B cell (primary cell): ENCODE measurements at regions not wholly inside any gene's neighbourhood (a gene's known extent, or its start where the extent isn't known, plus 50 kb on each side); places are given as distances from the start of the nearest gene placed in this dataset.

Experiments
- ATAC-seq: fragments of 200-7000 bp; cut with Tn5 transposase; one replicate; pipeline ENCODE4 v1.10.0; 2021; ENCODE audit warnings: low read depth, mild to moderate bottlenecking, moderate number of reproducible peaks, moderate library complexity
- CTCF ChIA-PET: fragments of 350-600 bp; sonication (Branson Sonifier 250); formaldehyde crosslinking; loops from one replicate; lab custom pipeline; 2021; ENCODE audit warnings: antibody characterized with exemption, inconsistent platforms; lab: Charles Lee
- POLR2A ChIA-PET: fragments of 350-600 bp; sonication (Branson Sonifier 250); formaldehyde crosslinking; loops from one replicate; lab custom pipeline; 2021; ENCODE audit warnings: antibody characterized with exemption; lab: Charles Lee
- DNase-seq: peaks from one replicate; pipeline ENCODE4 v3.0.0; 2013
- H2AFZ ChIP-seq: 2 replicates; pipeline ENCODE4 v1.6.1; 2012; ENCODE audit warnings: mild to moderate bottlenecking, low read depth, low read length; ENCODE audit not compliant: insufficient read depth, poor library complexity, severe bottlenecking
- H3K27ac ChIP-seq, 2 donors: 1 replicate in 1 of 2; 2 replicates in 1 of 2; pipeline ENCODE4 v1.5.1; 2012 to 2013; ENCODE audit warnings: low read length in 2 of 2, mild to moderate bottlenecking in 2 of 2, moderate library complexity in 1 of 2
- H3K27me3 ChIP-seq, 4 experiments: fragments of 200-600 bp in 1 of 4; sonication (generic) in 1 of 4; replicated peaks in 1 of 4; 1 replicate in 2 of 4; 2 replicates in 2 of 4; pipeline versions ENCODE4 v1.6.1 to v1.7.0; 2013 to 2016; ENCODE audit warnings: low read length in 3 of 4, mild to moderate bottlenecking in 2 of 4, mixed read lengths in 1 of 4, moderate library complexity in 1 of 4; ENCODE audit not compliant: insufficient read depth in 4 of 4, control insufficient read depth in 3 of 4; ENCODE audit errors: control extremely low read depth in 1 of 4
- H3K36me3 ChIP-seq, 2 experiments: replicated peaks in 1 of 2; 1 replicate in 1 of 2; 2 replicates in 1 of 2; pipeline versions ENCODE4 v1.6.1 to v1.7.1; 2013; ENCODE audit warnings: low read length in 1 of 2; ENCODE audit not compliant: insufficient read depth in 2 of 2, control insufficient read depth in 1 of 2; ENCODE audit errors: control extremely low read depth in 1 of 2, extremely low read depth in 1 of 2
- H3K4me1 ChIP-seq, 2 donors: fragments of 200-600 bp in 1 of 2; sonication (generic) in 1 of 2; 1 replicate in 1 of 2; 2 replicates in 1 of 2; pipeline versions ENCODE4 v1.5.1 to v1.6.1; 2013 to 2017; ENCODE audit warnings: low read length in 2 of 2; ENCODE audit not compliant: control insufficient read depth in 2 of 2, insufficient read depth in 2 of 2
- H3K4me2 ChIP-seq: replicated peaks from 2 replicates; pipeline ENCODE3; 2012; ENCODE audit warnings: mild to moderate bottlenecking, low read depth, low read length; ENCODE audit not compliant: poor library complexity, severe bottlenecking
- H3K4me3 ChIP-seq, 5 experiments: fragments of 200-600 bp in 1 of 5; sonication (generic) in 1 of 5; 1 replicate in 3 of 5; 2 replicates in 2 of 5; pipeline versions ENCODE4 v1.5.1 to v1.7.0; 2011 to 2016; ENCODE audit warnings: low read length in 4 of 5, mild to moderate bottlenecking in 4 of 5, low read depth in 2 of 5, control low read depth in 1 of 5, moderate library complexity in 1 of 5; ENCODE audit not compliant: insufficient read depth in 1 of 5; ENCODE audit errors: control extremely low read depth in 1 of 5, extremely low read depth in 1 of 5
- H3K79me2 ChIP-seq: fragments of 200-600 bp; sonication (generic); one replicate; pipeline ENCODE4 v1.6.0; 2016; ENCODE audit warnings: low read length; ENCODE audit not compliant: control insufficient read depth, insufficient read depth
- H3K9ac ChIP-seq: fragments of 200-600 bp; sonication (generic); 2 replicates; pipeline ENCODE4 v1.6.1; 2017; ENCODE audit warnings: mild to moderate bottlenecking, low read length, moderate library complexity
- H3K9me3 ChIP-seq, 3 donors: one replicate each; pipeline versions ENCODE4 v1.6.1 to v1.7.1; 2013; ENCODE audit warnings: low read length in 2 of 3; ENCODE audit not compliant: control insufficient read depth in 2 of 3, insufficient read depth in 1 of 3; ENCODE audit errors: control extremely low read depth in 1 of 3
- H4K20me1 ChIP-seq: 2 replicates; pipeline ENCODE4 v1.6.0; 2012; ENCODE audit warnings: mild to moderate bottlenecking, low read length; ENCODE audit not compliant: insufficient read depth, control insufficient read depth, poor library complexity, severe bottlenecking
- H3K27ac Mint-ChIP-seq: one replicate; pipeline ENCODE4 v1.8.0; 2021; ENCODE audit warnings: mixed read lengths
- H3K27me3 Mint-ChIP-seq: one replicate; pipeline ENCODE4 v1.8.0; 2021; ENCODE audit warnings: mixed read lengths
- H3K4me1 Mint-ChIP-seq: one replicate; pipeline ENCODE4 v1.8.0; 2021; ENCODE audit warnings: mixed read lengths
- H3K4me3 Mint-ChIP-seq: one replicate; pipeline ENCODE4 v1.8.0; 2021; ENCODE audit warnings: mixed read lengths
- H3K9me3 Mint-ChIP-seq: one replicate; pipeline ENCODE4 v1.8.0; 2022; ENCODE audit warnings: mixed read lengths; ENCODE audit not compliant: insufficient read depth
- EZH2 ChIP-seq: IDR thresholded peaks from 2 replicates; pipeline ENCODE4 v1.6.1; 2012; ENCODE audit warnings: borderline replicate concordance, low read depth, mild to moderate bottlenecking, moderate library complexity, low read length; ENCODE audit not compliant: insufficient read depth, poor library complexity, severe bottlenecking
- WGBS: methylation state at CpG from one replicate; pipeline ENCODE4 v1.1.5; 2013; ENCODE audit warnings: missing lambda C conversion rate; ENCODE audit not compliant: insufficient coverage; 5-methylcytosine and 5-hydroxymethylcytosine counted together
- intact Hi-C: fragments of 100-400 bp; cut with micrococcal nuclease; formaldehyde crosslinking; loops from one replicate; pipeline ENCODE4 v1.10.0; 2022
- TF ChIP-seq, protein P1 (sequence below): fragments of 200-600 bp; IDR thresholded peaks from one replicate; pipeline ENCODE4 v1.8.0; 2022; ENCODE audit warnings: antibody characterized with exemption, mild to moderate bottlenecking

DNA sequence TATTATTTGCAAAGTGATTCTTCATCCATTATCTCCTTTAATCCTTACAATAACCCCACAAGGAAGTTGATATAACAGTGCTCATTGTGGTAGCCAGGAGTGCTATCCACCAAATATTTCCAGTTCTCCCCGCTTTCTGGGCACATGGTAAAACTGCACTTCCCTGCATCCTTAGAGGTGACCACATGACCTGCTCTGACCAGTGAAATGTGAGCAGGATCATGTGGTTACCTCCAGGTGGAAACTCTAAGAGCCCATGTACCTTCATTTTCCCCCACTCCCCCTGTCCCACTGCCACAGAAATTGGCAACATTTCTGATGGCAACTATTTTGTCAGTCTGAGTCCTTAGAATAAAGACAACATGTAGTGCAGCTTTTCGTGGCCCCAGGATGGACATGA is 89.7 kb downstream of the MRPL46 start:
- Histone ChIP-seq H3K4me1 (no peaks in the 10 kb centered on the region), H3K4me3 (no peak overlapping the region), H3K27ac (no peak overlapping the region), H3K27me3 (peaks cover 0 to 10% (median 0%) of the 10 kb centered on the region in 4 experiments), H4K20me1 (no peaks in the 10 kb centered on the region), H2AFZ (no peak overlapping the region), H3K9ac (no peak overlapping the region), H3K36me3 (no peaks in the 10 kb centered on the region), H3K9me3 (no peaks in the 10 kb centered on the region), H3K4me2 (no peak overlapping the region), H3K79me2 (no peaks in the 10 kb centered on the region)
- POLR2A ChIA-PET: no interaction called here
- no peak overlapping the region for H3K27ac Mint-ChIP-seq
- ATAC-seq (no peak), DNase-seq (no peak)
- H3K9me3 Mint-ChIP-seq: no peaks in the 10 kb centered on the region
- no peak for TF ChIP-seq EZH2
- TF ChIP-seq, protein P1, sequence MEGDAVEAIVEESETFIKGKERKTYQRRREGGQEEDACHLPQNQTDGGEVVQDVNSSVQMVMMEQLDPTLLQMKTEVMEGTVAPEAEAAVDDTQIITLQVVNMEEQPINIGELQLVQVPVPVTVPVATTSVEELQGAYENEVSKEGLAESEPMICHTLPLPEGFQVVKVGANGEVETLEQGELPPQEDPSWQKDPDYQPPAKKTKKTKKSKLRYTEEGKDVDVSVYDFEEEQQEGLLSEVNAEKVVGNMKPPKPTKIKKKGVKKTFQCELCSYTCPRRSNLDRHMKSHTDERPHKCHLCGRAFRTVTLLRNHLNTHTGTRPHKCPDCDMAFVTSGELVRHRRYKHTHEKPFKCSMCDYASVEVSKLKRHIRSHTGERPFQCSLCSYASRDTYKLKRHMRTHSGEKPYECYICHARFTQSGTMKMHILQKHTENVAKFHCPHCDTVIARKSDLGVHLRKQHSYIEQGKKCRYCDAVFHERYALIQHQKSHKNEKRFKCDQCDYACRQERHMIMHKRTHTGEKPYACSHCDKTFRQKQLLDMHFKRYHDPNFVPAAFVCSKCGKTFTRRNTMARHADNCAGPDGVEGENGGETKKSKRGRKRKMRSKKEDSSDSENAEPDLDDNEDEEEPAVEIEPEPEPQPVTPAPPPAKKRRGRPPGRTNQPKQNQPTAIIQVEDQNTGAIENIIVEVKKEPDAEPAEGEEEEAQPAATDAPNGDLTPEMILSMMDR: no peak
- no peaks in the 10 kb centered on the region for H3K4me1 Mint-ChIP-seq
- intact Hi-C loops: no loop called here
- no peak overlapping the region for H3K4me3 Mint-ChIP-seq
- H3K27me3 Mint-ChIP-seq: peaks cover 30% of the 10 kb centered on the region
- 75% methylated on average over 1 of the region's 2 CpGs for WGBS
- CTCF ChIA-PET: no interaction called here

DNA sequence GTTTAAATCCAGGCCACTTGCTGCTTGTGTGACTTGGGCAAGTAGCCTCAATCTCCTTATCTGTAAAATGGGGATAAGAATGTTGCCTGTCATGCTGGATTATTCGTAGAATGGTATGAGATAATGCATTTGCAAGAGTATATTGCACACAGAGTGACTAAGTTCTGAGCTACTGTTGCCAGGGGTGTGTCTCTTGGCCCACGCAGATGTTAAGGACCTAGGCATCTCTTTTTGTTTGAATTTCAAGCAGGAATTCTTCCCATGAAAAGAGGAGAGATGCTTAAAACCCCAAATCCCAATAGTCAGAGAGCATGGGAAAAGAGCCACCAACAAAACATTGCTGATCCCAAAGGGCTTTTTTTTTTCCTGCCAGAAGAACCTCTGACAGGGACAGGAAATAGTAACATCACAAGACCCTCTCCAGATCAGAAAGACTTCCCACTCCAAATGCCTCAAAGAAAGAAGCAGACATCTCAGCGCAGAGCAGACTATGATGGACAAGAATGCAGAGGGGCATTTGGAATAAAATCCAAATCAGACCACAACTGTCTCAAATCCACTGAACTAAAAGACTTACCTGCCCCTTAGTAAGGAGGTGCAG is 90.5 kb downstream of the MRPL46 start:
- Histone ChIP-seq H2AFZ (no peak overlapping the region), H3K9ac (no peak overlapping the region), H3K36me3 (no peaks in the 10 kb centered on the region), H3K9me3 (peaks cover 0 to under 1% (median 0%) of the 10 kb centered on the region in 3 donors), H3K4me2 (no peak overlapping the region), H3K27ac (no peak overlapping the region), H3K4me3 (no peak overlapping the region), H3K27me3 (peaks cover 0 to 11% (median 0%) of the 10 kb centered on the region in 4 experiments), H4K20me1 (no peaks in the 10 kb centered on the region), H3K4me1 (no peaks in the 10 kb centered on the region), H3K79me2 (no peaks in the 10 kb centered on the region)
- no peak for DNase-seq
- H3K27me3 Mint-ChIP-seq: peaks cover 32% of the 10 kb centered on the region
- no peak overlapping the region for H3K27ac Mint-ChIP-seq
- H3K4me3 Mint-ChIP-seq: no peak overlapping the region
- intact Hi-C loops: no loop called here
- WGBS: 80% methylated on average over 2 of the region's 3 CpGs
- H3K4me1 Mint-ChIP-seq: no peaks in the 10 kb centered on the region
- no peak for TF ChIP-seq EZH2
- TF ChIP-seq, protein P1: no peak
- POLR2A ChIA-PET: no interaction called here
- ATAC-seq: no peak
- H3K9me3 Mint-ChIP-seq: no peaks in the 10 kb centered on the region
- CTCF ChIA-PET: no interaction called here
